CD4-positive, alpha-beta T cell treated with Interleukin-12 subunit alpha and Interleukin-12 subunit beta, for 1 hour (primary cell): ENCODE measurements at regions not wholly inside any gene's neighbourhood (a gene's known extent, or its start where the extent isn't known, plus 50 kb on each side); places are given as distances from the start of the nearest gene placed in this dataset.

Source experiments
- DNase-seq: peaks from one replicate; pipeline ENCODE4 v3.0.0-alpha.2; 2020

DNA sequence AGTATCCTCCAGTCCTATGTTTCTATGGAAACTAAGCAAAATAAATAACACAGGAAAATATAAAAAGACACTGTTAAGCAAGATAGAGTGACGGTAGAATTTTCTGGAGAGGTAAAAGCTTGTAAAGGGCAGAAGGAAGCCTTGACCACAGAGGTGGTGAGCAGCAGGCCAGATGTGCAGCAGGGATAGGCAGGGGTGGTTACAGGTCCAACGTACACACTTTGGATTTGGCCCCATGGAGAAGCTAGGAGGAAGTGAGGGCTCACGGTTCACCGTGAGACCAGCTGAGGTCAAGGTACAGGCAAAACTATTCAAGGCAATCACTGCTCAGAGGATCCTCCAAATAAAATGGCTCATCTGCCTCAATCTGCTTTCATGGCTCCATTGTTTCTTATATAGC lies 242.8 kb downstream of the B3GLCT start:
- DNase-seq, result no peak

DNA sequence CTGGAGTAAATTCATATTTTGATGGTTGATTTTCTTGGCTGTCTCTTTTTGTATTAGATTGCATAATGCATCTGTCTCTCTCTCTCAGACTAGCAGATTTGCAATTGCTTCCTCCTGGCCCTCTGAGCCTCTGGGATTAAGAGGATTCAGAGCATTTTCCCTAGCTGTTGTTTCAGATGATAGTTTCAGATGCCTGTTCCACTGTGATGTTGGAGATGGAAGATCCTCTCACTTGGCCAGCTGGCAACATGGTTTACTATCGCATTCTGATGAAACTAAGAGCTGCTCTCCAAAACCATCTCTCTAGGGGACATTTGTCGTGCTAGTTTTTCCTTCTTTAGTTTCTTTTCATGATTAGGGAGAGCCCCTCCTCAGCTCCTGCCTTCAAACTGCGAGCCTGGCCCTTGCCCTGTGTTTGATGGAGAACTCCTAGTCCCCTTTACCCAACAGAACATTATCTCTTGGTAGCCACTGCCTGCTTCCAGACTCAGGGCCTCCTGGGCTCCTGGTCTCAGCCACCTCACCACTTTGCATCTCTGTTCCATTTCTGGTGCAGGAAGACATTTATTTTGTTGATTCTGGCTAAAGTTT lies 244.6 kb downstream of the B3GLCT start:
- no peak for DNase-seq

DNA sequence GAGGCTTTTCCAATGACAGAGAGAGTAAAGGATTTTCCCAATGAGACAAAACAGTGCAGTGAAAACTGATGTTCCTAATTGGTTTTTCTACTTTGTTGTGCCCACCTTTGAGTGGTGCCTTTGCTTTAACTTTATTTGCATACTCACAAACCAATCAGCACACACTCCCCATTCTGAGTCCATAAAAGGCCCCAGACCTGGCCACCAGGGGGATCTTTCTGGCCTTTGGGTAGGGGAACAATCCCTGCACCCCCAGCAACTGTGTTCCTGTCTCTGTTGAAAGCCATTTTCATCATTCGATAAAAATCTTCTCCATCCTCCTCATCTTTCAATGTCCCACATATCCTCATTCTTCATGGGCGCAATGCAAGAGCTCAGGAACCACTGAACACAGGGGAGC lies 252.8 kb downstream of the B3GLCT start:
- DNase-seq, result no peak

DNA sequence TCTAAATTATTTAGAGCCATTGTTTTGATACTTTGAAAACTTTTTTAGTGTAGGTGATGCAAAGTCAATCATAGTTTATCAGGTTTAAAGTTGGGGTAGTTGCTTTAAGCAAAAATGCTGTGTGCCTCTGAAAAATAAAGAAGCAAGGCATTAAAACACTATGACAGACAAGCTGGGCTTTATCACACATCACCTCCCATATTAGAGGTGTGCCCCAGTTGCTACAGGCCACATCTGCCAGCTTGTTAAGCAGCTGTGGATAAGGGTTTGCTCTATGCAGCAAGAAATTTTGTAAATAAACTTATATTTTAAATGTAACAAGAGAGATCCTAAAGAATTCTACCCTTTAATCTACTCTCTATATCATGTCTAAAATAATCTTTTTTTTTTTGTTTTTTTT lies 255.8 kb downstream of the B3GLCT start:
- DNase-seq, result no peak

DNA sequence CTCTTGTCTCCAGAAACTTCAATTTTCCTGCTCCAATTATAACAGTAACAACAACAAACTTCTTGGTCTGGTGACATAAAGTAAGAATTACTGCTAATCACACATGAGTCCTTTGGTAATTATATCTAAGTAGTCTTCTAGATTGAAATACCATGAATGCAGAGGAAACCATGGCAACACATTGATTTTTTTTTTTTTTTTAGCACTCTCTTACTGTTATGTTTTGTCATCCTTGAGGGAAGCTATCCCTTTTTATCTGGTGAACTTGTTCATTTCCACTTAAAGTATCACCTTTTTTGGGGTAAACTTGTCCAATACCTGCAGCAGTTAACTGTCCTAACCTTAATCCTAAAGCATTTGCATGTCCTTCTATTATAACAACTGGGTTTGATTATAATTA lies 256.3 kb downstream of the B3GLCT start:
- DNase-seq, result no peak

DNA sequence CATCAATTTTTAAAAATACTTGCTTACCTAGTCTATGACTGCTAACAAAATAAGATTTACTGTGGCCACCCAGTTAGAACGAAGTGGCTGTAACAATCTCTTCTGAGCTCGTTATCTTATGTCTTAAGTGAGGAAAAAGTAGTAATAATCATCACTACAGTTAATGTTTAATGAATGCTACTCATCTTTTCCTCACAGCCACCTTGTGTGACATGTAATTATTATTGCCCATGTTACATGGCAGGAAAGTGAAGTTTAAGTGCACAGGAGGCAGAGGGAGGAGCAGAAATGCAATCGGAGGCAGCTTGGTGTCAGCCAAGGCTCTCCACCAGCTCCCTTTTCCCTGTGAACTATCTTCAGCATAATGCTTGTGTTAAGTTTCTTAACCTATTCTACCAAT lies 260.3 kb downstream of the B3GLCT start:
- DNase-seq, result no peak

DNA sequence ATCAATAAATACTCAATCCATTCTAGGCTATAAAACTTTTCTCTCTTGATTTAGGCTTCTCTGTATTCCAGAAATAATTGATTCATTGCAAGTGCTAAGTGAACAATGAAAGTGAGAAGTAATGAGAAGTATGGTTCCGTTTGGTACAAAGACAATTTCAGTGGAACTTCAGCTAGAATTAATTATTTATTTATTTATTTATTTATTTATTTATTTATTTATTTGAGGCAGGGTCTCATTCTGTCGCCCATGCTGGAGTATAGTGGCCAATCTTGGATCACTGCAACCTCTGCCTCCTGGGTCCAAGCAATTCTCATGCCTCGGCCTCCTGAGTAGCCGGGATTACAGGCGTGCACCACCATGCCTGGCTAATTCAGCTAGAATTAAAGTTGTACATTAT lies 262.1 kb downstream of the B3GLCT start:
- DNase-seq, result no peak

DNA sequence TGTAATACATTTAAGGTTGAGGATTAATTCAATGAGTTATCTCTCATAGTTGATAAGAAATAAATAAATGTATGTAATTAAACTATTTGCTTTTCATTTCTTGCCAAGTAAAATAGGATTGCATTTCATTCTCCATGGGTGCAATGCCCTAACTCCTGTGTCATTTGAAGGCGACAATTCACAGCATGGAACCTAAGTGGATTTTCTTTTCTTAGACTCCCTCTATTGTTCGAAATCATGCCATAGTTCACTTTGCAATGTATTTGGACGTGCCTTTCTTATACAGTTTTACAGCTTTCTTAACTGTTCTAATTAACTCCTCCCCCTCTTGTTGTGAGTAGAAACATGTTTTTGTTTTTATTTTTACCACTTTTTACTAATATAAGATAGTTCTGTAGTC lies 263.0 kb downstream of the B3GLCT start:
- no peak for DNase-seq

DNA sequence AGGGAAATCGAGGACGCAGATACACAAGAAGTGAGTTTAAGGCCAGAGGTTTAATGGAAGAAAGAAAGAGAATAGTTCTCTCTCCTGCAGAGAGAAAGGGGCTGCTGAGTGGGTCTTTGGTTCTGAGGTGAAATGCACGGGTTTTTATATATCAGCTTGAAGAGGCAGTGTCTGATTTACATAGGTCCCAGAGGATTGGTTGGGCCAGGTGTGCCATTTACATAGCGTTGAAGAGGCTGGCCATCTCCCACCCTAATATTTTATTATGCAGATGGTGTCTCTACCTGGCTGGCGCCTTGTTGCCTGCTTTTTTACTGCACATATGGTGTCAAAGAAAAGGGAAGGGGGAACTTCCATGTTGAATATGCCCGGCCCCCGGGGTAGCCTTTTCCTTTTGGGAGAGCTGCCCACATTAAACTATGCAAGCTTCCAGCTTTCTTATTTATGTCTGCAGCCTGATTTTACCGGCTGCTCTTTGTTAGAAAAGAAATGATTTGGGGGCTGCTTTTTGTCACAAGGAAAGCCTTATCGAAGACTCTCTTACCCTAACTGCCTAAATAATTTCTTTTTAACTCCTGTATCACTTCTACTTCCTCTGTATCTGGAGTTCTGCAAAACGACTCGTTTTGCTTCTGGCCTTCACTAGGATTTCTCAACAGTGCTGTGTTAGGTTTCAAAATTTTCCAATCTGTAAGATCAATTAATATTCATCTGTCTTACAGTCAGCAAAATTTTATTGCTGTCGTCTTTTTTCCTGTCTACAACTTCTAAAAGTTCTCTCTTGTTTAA lies 268.5 kb downstream of the B3GLCT start:
- no peak for DNase-seq

DNA sequence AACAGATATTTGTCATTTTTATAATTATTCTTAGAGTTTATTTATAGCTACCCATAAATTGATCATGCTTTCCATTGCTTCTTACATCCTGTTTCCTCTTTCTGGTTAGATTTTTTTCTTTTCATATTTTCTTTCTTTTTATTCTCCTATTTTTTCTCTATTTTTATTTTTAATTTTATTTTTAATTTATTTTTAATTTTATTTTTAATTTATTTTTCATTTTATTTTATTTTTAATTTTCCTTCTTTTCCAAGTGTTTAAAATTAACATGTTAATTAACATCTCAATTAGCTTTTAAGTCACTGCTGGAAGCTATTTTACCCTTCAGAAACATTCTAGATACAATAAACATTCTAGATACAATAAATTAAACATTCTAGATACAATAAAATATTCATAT lies 269.6 kb downstream of the B3GLCT start:
- no peak for DNase-seq

DNA sequence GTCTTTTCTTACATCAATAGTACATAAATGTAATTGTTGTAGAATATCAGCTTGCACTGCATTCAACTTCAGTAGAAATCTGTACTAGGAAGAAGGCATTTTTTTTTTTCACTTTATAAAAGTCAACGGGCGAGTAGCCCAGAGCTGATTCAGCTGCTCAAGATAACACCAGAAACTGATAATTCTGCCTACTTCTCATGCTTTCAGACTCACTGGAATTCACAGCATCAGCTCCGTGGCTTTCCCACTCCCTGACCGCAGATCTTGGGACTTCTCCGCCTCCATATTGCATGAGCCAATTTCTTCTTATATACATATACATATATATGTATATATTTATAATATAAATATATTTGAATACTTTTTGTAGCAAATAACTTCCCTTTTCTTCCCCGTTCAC lies 263.1 kb upstream of the RXFP2 start:
- DNase-seq, result no peak

DNA sequence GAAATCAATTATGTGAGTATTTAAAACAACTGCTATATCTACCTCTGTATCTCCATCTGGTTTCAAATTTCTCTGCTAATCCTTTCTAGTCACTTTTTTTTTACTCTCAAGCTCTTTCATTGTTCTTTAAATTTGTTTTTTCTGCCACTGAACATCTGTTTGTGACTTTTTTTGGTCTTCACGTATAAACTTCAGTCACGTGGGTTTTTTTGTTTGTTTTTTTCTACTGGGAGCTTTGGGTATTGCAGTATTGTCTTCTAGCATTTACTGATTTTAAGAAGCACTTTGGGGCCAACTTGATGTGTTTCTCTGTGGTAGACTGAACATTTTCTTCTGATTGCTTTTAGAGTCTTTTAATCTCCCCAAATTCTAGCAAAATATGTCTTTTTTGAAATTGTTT lies 262.6 kb upstream of the RXFP2 start:
- no peak for DNase-seq

DNA sequence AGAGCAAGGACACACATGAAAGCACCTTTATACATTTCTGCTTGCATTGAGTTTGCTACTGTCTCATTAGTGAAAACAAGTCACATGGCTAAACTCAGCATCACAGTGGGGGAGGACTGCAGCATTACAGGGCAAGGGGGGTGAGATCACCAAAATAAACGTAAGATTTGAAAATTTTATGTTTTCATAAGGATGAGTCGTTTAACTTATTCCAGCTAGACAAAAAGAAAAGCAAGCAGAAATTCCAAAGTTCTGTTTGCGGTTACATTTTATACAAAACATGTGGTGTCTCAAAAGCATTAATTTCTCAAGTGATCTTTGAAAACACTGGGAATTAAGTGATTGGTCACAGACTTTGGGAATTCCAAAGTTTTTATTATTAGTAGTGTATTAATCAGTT lies 261.4 kb upstream of the RXFP2 start:
- DNase-seq, result no peak

DNA sequence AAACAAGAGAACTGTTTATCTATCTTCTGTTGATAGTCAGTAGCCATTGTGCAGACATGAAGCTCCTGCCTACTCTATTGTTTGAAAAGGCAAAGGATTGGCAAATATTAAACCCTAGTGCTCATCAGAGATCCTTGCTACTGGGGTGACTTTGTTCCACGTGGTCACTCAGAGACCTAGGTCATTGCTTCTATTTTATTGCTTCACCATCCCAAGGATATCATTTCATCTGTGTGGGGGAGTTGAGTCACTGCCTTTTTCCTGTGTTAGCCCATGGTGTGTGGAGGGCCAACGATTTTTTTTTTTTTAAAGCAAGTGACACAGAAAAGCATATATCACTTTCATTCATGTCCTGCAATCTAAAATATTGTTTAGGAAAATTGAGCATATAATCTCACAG lies 254.1 kb upstream of the RXFP2 start:
- no peak for DNase-seq

DNA sequence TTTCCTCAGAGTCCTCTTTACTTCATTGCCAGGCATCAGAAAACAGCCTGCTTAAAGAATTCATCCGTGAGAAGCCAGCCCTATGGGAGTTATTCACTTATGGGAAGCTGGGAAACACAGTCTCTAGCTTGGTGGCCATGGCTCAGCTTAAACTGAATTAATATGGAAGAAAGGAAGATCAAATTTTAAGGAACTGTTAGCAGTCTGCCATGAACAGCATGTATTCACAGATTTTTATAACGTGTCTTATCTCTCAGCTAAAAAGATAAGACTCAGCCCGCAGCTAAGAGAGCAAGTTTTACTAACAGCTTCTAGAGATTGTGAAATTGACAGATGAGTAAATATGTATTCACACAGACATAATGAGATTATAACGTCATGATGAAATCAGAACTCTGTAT lies 253.7 kb upstream of the RXFP2 start:
- DNase-seq, result no peak

DNA sequence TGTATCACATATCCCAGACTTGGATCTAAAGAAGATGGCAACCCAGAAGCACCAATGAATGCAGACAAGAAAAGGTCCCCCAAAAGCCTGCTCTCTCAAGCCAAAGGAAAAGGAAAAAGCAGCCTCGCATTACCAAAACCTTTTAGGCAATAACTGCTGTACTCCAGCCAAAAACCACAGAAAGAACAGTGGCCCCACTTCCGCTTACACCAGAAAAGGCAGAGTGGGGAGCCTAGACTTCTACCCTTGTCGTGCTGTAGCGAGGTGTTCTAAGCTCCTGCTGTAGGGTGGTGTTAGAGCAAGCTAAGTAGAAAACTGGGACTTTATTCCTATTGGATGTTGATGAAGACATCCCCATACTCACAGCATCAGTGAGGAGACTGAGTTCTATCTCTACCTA lies 244.0 kb upstream of the RXFP2 start:
- no peak for DNase-seq

DNA sequence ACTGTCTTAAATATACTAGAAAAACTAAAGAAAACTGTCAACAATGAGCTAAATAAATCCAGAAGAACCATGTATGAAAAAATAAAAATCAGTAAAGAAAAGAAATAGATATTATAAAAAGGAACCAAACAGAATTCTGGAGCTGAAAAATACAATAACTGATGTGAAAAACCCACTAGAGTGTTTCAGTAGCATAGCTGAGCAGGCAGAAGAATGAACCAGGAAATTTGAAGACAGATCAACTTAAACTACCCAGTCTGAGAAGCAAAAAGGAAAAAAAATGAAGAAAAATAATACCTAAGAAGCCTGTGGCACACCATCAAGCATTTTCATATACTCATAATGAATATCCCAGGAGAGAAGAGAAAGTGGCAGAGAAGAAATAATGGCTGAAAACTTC lies 240.1 kb upstream of the RXFP2 start:
- DNase-seq, result no peak

DNA sequence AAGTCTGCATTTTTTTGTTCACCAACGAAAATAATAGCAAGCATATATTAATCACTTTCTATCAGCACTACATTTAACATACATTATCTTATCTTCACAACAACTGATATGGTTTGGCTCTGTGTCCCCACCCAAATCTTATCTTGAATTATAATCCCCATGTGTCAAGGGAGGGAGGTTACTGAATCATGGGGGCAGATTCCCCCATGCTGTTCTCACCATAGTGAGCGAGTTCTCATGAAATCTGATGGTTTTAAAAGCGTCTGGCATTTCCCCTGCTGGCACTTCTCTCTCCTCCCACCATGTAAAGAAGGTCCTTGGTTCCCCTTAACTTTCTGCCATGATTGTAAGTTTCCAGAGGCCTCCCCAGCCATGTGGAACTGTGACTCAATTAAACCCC lies 235.7 kb upstream of the RXFP2 start:
- DNase-seq, result no peak

DNA sequence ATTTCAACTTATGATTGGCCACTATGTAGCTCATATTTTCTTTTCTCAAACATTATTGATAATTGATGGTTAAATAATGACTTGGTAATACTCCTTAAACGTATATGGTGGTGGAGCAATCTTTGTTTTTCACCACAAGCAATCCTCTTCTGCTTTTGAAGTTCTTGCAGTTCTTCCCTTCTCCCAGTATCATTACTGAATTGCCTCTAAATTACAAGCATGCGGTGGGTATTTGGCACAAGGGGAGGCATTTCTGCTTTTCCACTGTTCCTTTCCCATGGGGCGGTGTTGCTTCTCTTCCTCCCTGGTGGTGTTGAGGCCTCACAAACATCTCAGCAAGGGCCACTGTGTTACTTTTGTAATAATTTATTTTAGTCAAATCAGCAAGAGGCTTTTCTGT lies 234.4 kb upstream of the RXFP2 start:
- no peak for DNase-seq

DNA sequence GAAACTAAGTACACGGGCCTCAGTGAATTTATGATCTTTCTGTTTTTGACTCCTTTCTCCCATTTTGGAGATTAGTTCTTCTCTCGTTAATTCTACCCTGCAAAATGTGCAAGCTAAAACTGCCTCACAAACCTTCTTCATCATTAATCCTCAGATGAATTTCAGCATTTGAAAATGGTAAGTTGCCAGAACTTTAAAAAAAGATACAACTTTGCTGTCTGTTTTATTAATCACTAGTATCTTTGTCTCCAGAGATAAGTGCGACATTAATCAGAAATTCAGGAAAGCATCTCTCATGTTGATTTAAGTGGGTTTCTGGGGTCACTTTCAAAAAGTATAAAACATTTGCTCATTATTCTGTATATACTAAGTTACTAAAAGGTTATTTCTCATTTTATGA lies 227.0 kb upstream of the RXFP2 start:
- no peak for DNase-seq

DNA sequence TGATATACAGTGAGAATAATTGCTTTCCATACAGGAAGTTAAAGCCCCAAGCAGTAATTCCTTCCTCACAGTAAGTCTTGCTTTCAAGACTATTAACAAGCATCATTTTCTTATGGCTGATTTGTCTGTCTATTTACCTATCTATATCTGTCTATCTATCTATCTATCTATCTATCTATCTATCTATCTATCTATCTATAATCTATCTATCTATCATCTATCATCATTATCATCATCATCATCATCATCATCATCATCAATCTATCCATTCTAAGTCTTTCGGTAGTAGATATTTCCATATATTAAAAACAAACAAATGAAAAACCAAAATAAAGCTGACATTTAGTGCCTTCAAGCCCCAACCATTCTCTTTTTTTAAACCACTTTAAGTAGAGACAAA lies 224.4 kb upstream of the RXFP2 start:
- no peak for DNase-seq

DNA sequence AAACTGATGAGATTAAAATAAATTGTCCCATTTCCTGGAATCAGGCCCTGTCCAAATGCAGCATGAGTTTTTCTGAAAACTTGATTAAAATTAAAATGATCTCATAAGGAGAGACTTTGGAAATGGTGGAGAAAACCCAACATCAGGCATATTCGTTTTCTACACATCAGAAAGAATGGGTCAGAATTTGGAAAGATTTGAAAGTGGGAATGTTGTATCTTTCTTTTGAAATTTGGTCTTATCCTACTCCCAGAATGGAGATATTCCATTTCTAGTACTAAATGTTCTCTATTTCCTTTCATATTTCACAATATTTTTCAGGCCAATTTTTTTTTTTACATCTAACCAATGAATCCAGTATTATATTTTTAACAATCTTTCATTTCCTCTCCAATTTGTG lies 223.9 kb upstream of the RXFP2 start:
- DNase-seq, result no peak

DNA sequence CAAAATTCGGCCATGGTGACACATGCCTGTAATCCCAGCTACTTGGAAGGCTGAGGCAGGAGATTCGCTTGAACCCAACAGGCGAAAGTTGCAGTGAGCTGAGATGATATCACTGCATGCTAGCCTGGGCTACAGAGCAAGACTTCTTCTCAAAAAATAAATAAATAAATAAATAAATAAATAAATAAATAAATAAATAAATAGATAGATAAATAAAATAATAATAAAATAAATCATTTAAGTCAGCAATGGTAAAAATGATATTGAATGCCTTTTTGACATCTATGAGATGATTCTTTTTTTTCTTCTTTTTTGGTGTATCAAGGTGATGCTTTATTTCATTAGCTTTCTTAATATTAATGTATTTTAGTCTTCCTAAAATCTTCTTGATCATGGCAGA lies 221.7 kb upstream of the RXFP2 start:
- DNase-seq, result no peak

DNA sequence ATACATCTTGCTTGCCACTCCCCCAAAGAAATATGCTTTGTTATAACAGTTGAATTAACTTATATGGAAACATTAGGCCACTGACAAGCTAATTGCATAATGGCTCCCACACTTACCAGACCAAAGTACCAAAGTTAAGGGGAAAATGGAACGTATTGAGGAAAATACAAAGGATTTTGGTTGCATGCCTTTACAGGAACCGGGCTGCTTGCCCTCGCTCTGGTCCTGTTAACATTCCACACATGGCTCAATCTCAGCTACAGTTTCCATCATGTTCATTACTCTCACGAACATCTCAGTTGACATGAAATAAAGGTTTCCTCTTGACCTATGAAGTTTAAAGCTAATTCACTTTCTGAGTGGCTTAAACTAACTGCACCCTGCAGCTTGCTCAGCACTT lies 220.7 kb upstream of the RXFP2 start:
- DNase-seq, result no peak

DNA sequence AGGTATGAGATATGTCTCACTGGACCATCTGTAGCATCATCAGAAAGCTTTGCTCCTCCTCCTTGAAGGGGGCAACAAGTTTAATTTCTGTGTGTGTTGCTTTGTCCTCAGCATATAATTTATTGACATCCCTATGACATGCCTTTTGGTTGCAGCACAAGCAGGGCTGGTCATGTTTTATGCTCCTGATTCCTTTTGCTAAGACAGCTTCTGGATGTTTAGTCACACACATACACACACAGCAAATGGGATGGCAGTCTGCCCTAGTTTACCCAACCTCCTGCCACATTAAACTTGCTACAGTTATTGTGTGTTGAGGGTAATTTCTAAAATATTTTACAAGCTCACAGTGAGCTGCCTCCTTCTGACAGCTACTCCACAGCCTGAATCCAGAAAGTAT lies 217.9 kb upstream of the RXFP2 start:
- no peak for DNase-seq
